GM12865 (cell line): ENCODE measurements at regions not wholly inside any gene's neighbourhood (a gene's known extent, or its start where the extent isn't known, plus 50 kb on each side); places are given as distances from the start of the nearest gene placed in this dataset.

Experiments used
- DNase-seq: peaks from one replicate; pipeline ENCODE4 v3.0.0; 2010; ENCODE audit warnings: low read depth
- H3K4me3 ChIP-seq: 2 replicates; pipeline ENCODE4 v1.5.1; 2011; ENCODE audit warnings: mild to moderate bottlenecking, low read depth, low read length, control low read depth
- CTCF ChIP-seq: IDR thresholded peaks from 2 replicates; pipeline ENCODE4 v1.5.1; 2011; ENCODE audit warnings: low read length, control low read depth, low read depth, inconsistent platforms; ENCODE audit not compliant: insufficient read depth; ENCODE audit errors: missing control alignments

- TF ChIP-seq CTCF: no peak
- no peak overlapping the region for H3K4me3 ChIP-seq
- DNase-seq: no peak
Observed at GRCh38 chr22:48517039-48518030, 1310.3 kb downstream of the BRD1 start.

- H3K4me3 ChIP-seq: no peak overlapping the region
- TF ChIP-seq CTCF: no peak
- no peak for DNase-seq
Observed at GRCh38 chr22:48516571-48516970, 1311.1 kb downstream of the BRD1 start.

GRCh38 chr22:48515571-48516200 lies 1312.0 kb downstream of the BRD1 start:
- DNase-seq: no peak
- TF ChIP-seq CTCF: no peak
- no peak overlapping the region for H3K4me3 ChIP-seq

GRCh38 chr22:48513929-48514328 lies 1313.7 kb downstream of the BRD1 start:
- no peak overlapping the region for H3K4me3 ChIP-seq
- no peak for DNase-seq
- no peak for TF ChIP-seq CTCF

- no peak for TF ChIP-seq CTCF
- no peak for DNase-seq
Observed at GRCh38 chr22:48513446-48513845, 1314.2 kb downstream of the BRD1 start.

GRCh38 chr22:48511781-48512327 lies 1315.8 kb downstream of the BRD1 start:
- no peak for TF ChIP-seq CTCF
- DNase-seq: no peak

More at GRCh38 chr22:48513446-48513845, 1314.2 kb downstream of the BRD1 start:
- H3K4me3 ChIP-seq: no peak overlapping the region

More at GRCh38 chr22:48511781-48512327, 1315.8 kb downstream of the BRD1 start:
- H3K4me3 ChIP-seq: no peak overlapping the region
